Stimulated activated CD4-positive, alpha-beta T cell treated with anti-CD3 and anti-CD28 coated beads, Interleukin-1b, Interleukin-23, amount 100 ng/mL, for 48 hours (primary cell): ENCODE measurements at regions not wholly inside any gene's neighbourhood (a gene's known extent, or its start where the extent isn't known, plus 50 kb on each side); places are given as distances from the start of the nearest gene placed in this dataset.

Experiments used
- DNase-seq: peaks from one replicate; pipeline ENCODE4 v3.0.0-alpha.2; 2020

- no peak for DNase-seq
Measured at GRCh38 chr17:56098746-56099145, 54.5 kb upstream of the ANKFN1 start.

- DNase-seq = no peak
Measured at GRCh38 chr17:56099649-56100048, 53.6 kb upstream of the ANKFN1 start.
